ENCODE measurements at regions not wholly inside any gene's neighbourhood (a gene's known extent, or its start where the extent isn't known, plus 50 kb on each side); places are given as distances from the start of the nearest gene placed in this dataset.
"Not testable (repeated sequence)": the region's sequence is repeated elsewhere in the genome, so short reads cannot be mapped to it uniquely, and the experiment has no call there.

DNA sequence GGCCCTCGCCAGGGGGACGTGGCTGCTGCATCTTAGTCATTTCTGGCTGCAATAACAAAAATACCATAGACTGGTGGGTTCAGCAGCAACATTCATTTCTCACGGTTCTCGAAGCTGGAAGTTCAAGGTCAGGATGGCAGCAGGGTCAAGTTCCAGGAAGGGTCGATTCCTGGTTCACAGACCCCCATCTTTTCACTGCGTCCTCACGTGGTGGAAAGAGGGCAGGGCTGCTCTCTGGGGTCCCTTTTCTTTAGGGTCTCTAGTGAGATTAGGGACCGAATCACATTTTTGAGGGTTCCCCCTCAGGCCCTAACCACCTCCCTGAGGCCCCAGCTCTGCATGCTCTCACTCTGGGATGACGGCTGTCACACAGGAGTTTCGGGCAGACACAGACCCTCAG is 187.5 kb downstream of the TMEM121 start:
- DNase-seq: not testable (repeated sequence)

DNA sequence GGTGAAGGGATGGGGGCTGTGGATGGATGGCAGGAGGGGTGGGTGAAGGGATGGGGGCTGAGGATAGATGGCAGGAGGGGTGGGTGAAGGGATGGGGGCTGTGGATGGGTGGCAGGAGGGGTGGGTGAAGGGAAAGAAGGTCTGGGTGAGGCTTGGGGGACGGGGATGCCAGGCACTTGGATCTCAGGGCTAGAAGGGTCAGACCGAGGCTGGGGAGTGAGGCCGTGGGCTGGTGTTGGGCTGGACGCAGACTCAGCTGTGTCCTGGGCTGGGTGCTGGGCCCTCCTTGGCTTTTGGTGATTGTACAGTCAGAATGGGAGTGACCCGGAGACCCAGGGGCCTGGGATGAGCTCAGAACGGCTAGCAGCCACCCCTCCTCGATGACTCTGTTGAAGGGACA is 192.4 kb downstream of the TMEM121 start:
- not testable (repeated sequence) for DNase-seq

DNA sequence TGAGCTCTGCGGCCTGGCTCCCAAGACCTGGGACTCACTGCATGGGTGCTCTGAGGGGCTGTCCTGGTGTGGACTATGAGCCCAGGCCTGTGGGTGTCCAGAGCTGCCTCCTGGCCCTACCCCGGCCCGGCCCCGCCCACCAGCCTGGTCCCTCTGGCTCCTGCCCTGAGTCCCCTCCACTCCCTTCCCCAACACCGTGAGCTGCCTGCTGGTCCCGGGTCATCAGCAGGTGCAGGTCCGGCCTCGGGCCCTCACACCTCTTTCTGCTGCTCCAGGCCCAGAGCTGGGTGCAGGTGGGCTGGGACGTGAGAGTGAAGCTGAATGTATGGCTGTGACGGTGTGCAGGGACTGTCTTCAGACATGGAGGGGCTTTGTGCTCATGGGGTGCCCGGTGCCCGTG is 193.7 kb downstream of the TMEM121 start:
- DNase-seq: not testable (repeated sequence)

DNA sequence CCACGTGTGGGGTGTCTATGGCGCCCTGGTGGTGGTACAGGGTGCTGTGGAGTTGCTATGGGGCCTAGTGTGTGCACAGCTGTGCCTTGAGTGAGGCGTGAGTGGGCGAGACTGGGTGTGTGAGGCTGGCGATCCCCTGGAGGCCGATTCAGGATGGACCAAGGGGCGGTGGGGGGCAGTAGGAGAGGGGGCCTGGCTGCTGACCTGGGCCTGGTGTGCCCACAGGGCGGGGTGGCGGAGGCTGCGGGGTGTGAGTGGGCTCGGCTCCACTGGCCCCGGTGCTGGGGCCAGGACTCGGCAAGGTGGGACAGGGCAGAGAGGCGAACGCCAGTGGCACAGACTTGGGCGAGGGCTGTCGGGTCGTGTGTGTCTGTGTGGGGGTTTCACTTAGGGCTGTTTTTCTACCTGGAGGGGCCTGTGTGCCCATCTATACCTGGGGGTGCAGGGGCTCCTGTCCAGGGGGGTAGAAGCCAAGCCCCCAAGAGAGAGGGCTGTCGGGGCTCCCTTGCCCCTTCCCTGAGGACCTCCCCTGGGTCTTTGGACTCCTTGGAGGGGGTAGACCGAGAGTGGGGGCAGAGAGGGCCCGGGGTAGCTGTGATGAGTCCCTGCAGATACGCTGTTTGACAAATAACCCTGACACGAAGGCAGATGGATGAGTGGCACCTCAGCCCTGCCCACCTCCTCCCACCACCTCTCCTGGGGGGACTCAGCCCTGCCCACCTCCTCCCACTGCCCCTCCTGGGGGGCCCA is 194.6 kb downstream of the TMEM121 start:
- not testable (repeated sequence) for DNase-seq

DNA sequence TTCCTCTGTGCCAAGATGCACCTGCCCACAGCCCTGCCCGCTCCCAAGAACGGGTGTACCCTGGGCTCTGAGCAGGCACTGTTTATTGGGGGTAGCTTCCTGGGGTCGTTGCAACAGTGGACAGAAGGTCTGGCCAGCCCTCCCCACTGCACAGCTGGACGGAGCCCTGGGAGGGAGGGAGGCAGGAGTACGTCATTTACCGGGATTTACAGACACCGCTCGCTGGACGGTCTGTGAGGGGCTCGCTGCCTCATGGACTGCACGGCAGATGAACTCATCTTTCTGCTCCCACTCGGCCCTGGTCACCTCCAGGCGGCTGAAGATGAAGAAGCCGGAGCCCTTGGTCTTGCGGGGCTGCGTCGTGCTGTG is 195.2 kb downstream of the TMEM121 start:
- not testable (repeated sequence) for DNase-seq

DNA sequence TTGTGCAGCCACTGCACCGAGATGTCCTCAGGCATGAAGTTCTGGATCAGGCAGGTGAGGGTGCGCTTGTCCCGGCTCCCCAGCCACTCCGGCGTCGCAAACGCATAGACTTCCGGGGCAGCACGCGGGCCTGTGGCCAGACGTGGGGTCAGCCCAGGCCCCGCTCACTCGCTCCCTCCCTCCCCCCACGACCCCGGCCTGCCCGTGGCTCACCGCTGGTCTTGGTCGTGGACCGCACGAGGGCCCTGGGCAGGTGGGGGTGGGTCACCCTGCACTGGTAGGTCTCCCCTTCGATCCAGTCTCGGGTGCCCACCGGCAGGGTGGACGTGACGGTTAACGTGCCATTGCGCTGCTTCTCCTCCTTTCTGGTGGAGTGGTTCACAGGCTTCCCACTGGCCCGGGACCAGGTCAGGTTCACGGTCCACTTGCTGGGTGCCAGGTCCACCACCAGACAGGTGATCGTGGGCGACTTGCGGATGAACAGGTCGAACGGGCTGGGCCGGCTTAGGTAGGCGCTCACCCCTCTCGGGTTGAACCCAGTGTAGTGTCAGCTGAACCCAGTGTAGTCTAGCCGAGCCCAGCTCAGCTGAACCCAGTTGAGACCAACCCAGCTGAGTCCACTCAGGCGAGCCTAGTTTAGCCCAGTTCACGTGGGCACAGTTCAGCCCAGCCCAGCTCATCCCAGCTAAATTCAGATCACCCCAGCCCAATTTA is 195.8 kb downstream of the TMEM121 start:
- not testable (repeated sequence) for DNase-seq

DNA sequence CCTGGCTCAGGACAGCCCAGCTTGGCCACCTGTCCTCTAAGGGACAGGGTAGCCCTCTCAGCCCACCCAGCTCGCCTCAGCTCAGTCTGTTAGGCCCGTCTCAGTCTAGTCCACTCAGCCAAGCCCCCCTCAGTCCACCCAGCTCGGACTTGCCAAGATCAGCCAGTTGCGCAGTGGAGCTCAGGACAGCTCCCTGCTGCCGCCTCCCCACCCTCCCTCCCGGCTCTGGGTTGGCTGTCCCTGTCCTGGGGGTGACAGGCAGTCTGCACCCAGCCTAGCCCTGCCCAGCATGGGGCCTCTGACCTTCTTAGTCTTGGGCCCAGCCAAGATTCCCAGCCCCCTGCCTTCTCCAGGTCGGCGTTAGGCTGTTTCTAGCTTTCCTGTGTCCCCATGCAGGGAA is 196.9 kb downstream of the TMEM121 start:
- not testable (repeated sequence) for DNase-seq

DNA sequence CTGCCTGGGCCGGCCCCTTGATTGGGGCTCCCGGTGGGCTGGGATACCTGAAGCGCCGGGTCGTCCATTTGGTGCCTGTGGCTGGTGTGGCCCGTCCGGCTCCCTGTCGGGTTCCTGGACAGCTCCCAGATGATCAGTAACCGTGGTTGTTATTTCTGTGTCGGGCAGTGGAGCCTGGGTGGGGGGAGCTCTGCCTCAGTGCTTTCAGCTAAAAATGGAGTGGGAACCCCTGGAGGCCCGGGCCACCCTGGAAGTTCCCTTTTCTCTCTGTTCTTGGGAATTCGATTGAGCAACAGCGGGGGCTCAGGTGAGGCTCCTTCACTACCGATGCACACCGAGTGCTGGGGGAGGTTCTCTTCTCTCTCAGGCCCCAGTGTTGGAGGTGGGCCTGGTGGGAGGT is 197.4 kb downstream of the TMEM121 start:
- DNase-seq: not testable (repeated sequence)

DNA sequence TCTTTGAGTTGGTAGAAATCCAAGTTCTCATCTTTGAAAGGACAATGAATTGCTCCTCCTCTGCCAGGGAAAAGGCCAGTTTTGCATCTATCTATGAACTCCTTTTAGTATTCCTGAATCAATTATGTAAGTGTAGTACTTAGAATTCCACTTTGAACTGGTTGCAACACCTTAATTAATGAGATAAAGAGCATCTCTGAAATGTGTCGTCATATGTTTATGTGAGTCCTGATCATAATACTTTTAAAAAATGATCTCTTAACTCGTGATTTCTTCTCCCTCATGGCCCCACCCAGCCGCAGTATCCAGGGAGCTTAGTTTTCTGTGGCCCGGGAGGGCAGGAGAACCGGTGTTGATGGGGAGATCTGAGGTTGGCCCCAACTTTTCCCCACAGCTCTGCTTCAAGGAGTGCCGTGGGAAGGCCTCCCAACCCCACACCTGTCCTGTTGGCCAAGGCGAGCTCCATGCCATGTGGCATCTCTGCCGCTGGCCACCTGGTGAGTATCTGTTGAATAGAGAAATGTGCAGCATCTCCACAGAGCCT is 203.5 kb downstream of the TMEM121 start:
- DNase-seq: not testable (repeated sequence)

DNA sequence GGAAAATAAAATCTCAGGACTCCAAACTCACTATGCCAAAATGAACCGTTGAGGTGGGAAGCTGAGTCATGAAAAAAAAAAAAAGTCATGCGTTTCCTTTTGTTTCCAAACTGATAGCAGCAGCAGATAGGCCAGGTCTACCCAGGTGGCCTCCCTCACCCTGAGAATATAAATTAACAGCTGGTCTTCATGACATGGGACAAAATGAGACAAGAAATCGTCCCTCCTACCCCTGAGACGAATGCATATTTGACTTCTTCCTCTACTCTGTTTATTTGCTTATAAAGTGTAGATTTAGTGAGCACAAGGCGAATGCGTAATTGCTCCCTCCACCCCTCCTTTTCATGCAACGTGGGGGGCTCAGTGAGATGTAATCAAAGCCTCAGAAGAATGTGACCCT is 204.3 kb downstream of the TMEM121 start:
- DNase-seq: not testable (repeated sequence)

DNA sequence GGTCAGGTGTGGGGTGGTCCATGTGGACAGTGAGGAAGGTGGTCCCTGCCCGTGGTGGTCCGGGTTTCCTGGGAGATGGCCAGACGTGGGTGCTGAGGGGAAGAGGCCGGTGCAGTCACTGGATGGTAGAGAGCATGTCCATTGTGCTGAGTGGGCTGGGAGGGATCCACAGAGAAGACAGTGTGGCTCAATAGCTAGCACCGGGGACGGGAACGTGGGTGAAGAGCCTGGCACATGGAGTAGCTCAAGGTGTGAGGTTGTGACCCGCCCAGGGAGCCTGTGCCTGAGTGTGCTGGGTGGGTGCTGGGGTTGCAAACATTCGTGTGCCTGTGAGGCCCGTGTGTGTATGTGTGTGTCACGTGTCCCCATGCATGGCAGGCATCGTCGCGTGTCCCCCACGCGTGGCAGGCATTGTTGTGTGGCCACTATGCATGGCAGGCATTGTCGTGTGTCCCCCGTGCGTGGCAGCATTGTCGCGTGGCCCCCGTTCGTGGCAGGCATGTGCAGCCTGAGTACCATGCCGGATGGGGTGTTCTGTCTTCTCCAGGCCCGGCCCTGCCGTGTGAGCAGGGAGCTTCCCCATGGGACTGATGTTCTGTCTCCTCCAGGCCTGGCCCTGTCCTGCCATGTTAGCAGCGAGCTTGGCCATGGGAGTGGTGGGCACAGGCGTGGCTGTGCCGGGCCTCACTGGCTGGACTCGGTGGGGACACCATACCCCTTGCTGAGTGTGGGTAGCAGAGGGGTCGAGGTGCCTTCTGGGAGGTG is 205.0 kb downstream of the TMEM121 start:
- DNase-seq: not testable (repeated sequence)

DNA sequence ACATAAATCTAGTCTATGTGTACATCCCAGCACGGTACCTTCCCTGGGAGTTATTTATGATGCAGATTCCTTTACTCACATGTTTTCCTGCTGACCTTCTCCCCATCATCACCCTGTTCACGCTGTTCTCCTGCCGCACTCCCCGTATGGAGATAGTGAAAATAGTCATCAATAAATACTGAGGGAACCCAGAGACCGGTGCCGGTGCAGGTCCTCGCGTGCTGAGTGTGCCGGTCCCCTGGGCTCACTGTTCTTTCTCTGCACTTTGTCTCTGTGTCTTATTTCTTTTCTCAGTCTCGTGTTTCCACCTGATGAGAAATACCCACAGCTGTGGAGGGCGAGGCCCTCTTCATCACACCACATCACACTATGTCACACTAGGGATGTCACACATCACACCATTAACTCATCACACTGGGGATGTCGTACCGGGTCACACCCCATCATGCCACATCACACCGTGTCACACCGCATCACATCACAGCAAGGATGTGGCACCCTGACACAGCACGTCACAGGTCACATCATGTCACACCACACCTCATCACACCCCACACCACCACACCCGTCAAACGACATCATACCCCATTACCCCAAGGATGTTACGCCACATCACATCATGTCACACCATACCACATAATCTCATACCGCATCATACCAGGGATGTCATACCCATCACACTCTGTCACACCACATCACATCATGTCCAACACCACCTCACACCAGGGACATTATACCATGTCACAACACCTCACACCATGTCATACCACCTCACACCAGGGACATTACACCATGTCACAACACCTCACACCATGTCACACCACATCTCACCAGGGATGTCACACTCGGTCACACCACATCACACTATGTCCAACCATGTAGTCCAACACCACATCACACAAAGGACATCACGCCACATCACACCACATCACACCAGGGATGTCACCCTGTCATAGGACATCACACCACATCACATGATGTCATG is 207.0 kb downstream of the TMEM121 start:
- DNase-seq: no peak

DNA sequence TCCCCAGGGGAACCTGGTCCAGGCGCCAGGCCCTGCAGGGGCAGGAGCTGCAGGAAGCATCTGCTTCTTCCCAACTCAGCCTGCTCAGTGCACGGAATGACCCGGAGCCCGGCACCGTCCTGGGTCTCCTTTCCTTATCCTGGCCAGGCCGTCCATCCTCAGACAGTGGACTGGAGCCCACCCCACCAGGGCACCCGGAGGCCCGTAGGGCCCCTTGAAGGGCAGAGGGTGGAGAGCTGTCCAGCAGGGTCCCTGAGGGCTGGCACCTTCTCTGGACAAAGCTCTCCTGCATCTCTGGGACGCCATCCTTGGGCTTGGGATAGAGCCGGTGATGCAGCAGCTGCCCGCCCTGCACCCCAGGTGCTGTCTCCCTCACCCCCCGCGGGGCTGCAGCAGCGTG is 207.9 kb downstream of the TMEM121 start:
- DNase-seq: not testable (repeated sequence)

DNA sequence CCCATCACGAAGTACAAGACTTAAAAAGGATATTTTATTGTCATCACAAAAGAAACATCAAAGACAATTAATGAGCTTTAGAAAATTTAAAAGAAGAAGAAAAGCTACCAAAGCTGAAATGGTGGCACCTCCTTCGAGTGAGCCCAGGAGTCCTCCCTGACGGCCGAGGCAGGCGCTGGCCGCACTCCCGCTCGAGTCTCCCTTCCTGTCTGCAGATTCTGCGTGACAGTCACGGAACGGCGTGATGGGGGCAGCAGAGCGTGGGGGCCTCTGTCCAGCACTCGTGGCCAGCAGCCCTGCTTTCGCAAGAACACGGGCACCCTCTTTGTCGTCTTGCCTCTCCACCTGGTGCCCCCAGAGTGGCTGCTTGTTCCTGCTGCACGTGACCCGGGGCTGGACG is 209.9 kb downstream of the TMEM121 start:
- not testable (repeated sequence) for DNase-seq

DNA sequence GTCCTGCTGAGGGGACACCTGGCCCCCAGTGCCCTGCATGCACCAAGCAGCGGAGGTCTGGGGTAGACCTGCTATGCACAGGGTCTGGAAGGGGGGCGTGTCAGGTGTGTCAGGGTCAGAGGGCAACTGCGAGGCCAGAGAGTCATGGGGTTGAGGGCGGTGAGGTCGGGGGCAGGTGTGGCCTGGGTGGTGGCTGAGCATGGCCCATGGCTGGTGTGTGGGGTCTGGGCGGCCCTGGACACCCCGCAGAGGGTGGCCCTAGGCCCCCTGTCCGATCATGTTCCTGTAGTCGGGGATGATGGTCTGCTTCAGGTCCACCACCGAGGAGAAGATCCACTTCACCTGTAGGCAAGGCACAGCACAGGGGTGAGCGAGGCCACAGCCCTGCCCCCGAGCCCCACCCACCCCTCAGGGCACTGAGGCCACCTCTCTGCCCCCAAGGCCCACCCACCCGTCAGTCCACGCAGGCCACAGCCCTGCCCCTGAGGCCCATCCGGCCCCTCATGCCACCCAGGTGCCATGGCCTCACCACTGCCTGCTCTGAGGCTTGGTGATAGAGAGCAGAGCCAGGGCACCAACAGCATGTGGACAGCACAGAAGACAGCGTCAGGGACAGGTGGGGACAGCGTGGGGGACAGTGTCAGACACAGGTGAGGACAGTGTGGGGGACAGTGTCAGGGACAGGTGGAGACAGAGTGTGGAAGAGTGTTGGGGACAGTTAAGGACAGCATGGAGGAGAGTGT is 211.3 kb downstream of the TMEM121 start:
- DNase-seq: no peak

DNA sequence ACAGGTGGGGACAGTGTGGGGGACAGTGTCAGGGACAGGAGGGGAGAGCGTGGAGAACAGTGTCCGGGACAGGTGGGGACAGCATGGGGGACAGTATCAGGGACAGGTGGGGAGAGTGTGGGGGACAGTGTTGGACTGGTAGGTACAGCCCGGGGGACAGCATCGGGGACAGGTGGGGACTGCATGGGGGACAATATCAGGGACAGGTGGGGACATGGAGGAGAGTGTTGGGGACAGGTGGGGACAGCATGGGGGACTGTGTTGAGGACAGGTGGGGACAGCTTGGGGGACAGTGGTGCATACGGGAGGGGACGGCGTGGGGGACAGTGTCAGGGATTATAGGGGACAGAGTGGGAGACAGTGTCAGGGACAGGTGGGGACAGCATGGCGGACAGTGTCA is 212.3 kb downstream of the TMEM121 start:
- DNase-seq: no peak

DNA sequence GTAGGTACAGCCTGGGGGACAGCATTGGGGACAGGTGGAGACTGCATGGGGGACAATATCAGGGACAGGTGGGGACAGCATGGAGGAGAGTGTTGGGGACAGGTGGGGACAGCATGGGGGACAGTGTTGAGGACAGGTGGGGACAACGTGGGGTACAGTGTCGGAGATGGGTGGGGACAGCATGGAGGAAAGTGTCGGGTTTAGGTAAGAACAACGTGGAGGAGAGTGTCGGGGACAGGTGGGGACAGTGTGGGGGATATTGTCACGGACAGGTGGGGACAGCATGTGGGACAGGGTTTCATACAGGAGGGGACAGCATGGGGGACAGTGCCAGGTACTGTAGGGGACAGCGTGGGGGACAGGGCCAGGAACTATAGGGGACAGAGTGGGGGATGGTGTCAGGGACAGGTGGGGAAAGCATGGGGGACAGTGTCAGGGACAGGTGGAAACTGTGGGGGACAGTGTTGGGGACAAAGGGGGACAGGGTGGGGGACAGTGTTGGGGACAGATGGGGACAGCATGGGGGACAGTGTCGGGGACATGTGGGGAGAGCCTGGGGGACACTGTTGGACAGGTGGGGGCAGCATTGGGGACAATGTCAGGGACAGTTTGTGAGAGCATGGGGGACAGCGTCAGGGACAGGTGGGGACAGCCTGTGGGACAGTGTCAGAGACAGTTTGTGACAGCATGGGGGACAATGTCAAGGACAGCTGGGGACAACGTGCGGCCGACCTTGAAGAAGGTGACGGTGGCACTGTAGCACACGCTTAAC is 213.1 kb downstream of the TMEM121 start:
- no peak for DNase-seq

DNA sequence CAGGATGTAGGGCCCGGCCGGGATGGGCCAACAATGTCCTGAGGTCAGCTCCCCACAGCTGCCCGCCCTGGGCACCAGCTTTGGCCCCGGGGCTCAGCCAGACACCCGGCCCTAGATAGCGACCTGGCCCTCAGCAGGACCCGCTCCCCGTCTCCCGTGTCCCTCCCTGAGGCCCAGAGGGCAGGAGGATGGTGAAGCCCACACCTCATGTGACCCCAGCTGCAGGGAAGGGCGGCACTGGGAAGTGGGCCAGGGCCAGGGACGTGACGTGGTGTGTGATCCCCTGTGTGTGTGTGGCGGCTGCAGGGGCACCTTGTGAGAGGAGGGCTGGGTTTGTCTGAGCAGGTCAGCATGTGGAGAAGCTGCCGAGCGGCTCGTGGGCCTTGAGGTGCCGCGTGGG is 213.9 kb downstream of the TMEM121 start:
- not testable (repeated sequence) for DNase-seq

DNA sequence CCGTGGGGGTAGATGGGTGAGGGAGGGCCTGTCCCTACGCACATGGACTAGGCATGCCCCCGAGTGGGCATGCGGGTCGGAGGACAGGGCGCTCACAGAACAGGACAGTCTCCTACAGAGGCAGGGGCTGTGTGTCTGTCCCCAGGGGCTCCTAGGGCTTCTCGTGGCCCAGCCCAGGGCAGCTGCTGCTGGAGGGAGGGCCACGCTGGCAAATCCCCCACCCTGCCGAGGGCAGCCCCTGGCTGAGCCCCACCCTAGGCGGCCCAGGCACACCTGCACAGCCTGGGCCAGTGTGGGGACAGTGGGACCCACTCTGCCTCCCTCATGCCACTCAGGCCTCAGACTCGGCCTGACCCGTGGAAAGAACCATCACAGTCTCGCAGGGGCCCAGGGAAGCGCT is 214.6 kb downstream of the TMEM121 start:
- not testable (repeated sequence) for DNase-seq

DNA sequence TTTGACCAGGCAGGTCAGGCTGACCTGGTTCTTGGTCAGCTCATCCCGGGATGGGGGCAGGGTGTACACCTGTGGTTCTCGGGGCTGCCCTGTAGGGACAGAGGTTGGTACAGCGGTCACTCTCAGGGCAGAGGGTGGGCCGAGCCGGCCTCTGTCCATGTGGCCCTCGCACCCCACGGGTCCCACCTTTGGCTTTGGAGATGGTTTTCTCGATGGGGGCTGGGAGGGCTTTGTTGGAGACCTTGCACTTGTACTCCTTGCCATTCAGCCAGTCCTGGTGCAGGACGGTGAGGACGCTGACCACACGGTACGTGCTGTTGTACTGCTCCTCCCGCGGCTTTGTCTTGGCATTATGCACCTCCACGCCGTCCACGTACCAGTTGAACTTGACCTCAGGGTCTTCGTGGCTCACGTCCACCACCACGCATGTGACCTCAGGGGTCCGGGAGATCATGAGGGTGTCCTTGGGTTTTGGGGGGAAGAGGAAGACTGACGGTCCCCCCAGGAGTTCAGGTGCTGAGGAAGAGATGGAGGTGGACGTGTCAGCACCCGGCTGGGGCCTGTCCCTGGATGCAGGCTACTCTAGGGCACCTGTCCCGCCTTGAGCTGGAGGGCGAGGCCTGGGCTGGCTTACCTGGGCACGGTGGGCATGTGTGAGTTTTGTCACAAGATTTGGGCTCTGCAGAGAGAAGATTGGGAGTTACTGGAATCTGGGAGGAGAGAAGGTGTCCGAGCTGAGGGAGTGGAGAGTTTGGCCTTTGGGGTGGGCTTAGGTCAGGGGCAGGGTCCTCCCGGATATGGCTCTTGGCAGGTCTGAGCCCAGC is 215.5 kb downstream of the TMEM121 start:
- not testable (repeated sequence) for DNase-seq
